GM19455 (cell line): ENCODE measurements at regions not wholly inside any gene's neighbourhood (a gene's known extent, or its start where the extent isn't known, plus 50 kb on each side); places are given as distances from the start of the nearest gene placed in this dataset.
"Not testable (repeated sequence)": the region's sequence is repeated elsewhere in the genome, so short reads cannot be mapped to it uniquely, and the experiment has no call there.

Source experiments
- ATAC-seq: cut with Tn5 transposase; IDR thresholded peaks from one replicate; pipeline ENCODE4 v1.9.1; 2021; ENCODE audit not compliant: unreplicated experiment

DNA sequence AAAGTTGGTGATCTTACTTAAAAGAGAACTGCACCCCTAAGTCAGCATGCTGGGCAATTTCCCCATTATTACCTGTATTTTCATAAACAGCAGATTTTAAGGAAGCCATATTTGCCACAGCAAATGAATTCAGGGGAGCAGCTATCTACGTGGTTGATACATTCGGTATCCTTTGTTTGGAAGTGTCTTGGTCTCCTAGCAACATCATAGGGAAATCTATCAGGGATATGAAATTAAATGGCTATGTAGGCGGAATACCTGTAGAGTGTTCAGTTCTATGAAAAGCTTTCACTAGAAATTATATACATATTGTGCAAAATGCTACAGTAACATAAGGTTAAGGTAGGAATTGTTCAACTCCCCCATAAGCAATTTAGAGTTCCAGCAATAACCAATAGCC lies 157.2 kb upstream of the EMCN start:
- ATAC-seq: no peak

DNA sequence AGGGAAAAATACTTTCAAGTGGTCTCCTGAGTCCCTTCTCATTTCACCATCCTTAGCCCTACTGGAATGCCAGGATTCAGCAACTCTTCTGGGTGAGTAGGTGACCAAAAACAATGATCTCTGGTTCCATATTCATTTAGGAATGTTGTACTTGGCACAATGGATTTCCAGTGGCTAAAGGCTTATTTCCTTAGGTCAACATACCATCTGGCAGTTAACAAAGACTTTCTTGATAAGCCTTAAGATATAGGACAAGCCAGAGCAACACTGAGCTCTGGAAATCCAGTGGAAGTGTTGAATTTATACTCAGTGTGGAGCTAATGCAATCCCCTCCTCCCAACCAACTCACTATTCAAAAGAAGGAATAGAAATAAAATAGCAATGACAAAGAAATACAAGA lies 139.4 kb upstream of the EMCN start:
- no peak for ATAC-seq

DNA sequence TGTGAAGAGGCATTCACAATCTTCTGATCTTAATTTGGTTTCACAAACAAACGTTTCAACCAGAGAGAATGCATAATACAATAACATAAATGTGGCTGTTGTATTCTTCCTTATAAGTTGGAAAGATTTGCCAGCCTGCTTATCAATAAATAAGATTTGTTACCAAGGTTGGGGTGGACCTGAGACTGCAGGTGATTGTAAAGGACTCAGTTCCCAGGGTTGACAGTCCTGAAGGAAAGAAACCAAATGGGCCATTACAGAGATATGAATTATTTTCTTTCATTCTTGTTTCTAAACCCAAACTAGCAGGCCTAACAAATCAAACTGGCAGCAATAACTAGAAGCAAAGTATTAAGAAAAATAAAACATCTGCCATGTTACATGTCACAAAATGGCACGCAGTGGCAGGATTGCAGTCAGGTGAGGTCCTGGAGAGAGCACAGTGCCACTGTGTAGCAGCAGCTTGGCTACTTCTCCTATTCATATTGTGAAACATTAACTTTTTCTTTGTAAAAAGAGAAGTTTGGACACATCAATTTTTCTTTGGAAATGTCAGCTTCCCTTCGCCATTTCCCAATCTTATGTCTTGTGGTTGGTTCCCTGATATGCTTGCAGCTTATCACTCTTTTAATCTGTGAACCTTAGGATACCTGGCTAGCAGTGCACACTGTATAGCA lies 133.8 kb upstream of the EMCN start:
- no peak for ATAC-seq

DNA sequence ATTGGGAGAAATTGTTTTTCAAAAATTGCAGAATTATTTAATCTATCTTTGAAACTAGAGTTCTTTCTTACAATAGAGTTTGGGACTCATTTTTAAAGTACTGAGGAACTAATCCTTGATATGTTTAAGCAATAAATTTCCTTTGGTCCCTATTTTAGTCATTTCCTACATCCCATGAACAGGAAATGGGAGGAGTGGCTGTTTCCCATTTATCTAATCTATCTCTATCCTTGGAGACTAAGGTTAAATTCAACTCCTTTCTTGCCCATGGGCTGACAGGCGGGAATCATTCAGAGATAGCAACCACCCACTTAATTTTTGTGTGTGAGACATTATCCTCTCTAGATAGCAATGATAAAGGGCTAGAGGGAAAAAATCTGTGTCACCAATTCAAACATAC lies 131.6 kb upstream of the EMCN start:
- no peak for ATAC-seq

DNA sequence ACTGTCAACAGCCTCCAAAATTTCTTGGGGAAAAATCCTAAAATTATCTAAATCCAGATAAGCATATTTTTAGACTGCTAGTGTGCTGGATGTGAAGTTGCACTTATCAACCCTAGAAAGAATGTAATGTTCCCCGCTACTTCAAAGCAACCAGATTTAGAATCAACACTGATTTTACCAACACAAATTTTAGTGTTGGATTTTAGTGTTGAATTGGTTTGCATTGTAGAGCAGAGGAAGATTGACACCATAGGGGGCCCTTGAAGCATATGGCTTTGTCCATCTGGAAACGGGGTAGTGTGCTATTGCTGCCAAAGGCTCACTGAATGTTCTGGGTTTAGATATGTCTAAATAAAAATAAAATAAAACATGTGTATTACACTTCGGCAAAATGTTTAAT lies 126.3 kb upstream of the EMCN start:
- no peak for ATAC-seq

DNA sequence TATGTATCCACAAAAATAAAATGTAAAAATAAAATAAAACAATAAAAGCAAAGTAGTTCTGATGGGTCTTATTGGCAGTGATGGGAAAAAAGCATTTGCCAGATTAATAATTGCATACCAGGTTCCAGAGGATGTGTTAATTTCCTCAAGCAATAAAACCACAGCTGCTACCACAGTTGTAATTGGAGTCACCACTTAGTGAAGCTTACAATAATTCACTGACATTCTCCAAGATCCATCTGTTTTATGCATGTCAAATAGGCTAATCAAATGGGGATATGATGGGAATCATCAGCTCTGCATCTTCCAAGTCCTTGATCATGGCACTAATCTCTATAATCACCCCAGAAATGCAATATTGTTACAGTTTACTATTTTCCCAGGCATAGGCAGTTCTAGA lies 123.5 kb upstream of the EMCN start:
- ATAC-seq: no peak

DNA sequence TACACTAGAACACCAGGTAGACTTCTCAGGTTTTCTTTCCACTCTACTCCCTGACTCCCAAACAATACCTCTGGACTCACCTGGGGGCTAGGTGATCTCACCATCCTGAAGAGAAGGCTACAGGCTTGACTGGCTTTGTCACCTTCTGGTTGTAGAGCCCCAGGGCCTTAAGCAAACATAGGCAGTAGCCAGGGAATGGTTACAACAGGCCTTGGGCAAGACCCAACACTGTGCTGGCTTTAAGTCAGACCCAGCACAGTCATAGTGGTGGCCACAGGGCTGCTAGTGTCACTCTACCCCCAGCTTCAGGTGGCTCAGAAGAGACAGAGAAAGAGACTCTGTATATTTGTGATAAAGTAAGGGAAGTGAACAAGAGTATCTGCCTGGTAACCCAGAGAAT lies 118.1 kb upstream of the EMCN start:
- no peak for ATAC-seq

DNA sequence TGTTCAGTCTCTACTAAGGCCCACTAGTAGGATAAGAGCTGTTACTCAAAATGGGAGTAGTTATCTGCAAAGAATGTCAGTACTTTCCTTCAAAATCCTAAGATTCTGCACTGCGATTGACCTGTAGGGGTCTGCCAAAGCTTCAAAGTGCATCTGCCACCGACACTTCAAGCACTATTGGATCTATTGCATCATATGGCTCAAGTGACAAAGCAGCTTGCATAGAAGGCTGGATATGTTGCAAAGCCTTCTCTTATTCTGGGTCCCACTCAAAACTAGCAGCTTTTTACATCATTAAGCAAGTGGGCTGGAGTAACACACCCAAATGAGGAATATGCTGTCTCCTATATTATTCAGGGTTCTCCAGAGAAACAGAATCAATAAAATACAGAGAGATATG lies 115.4 kb upstream of the EMCN start:
- no peak for ATAC-seq

DNA sequence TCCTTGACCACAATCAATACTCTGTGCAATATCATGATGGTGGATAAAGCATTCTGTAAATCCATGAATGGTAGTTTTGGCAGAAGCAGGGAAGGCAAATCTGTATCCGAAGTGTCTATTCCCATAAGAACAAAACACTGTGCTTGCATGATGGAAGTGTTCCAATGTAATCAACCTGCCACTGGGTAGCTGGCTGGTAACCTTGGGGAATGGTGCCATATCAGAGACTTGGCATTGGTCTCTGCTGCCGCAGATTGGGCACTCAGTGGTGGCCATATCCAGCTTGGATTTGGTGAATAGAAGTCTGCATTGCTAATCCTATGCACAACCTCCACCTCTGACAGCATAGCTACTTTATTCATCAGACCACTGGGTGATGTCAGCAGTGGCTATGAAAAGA lies 114.3 kb upstream of the EMCN start:
- no peak for ATAC-seq

DNA sequence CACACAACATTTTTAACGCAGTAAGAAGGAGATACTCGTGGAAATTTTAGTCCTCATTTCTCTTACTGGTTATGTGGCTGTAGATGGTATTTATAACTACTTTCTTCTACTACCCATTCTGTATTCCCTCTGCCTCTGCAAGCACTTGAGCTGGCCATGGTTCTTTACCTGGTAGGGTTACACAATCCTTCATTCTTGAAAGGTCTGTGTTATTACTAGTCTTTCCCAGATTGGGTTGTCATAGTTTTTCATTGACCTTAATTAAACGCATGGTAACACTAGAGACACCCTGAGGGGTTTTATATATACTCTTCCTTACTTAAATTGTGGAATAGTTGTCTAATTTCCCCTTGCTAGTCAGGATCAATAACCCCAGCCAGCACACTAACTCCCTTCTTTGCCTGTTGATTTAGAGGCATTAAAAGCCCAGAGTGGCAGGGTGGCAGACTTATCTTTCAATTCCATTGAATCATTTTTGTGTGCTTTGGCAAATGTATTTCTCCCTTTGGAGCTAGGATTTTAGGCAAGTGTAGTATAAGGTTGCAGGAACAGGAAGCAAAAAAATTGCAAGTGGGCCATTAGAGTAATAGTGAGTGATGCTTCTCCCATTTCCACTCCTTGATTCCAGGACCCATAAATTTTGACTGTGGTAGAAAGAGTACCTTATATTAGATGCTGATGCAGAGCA lies 113.6 kb upstream of the EMCN start:
- no peak for ATAC-seq

DNA sequence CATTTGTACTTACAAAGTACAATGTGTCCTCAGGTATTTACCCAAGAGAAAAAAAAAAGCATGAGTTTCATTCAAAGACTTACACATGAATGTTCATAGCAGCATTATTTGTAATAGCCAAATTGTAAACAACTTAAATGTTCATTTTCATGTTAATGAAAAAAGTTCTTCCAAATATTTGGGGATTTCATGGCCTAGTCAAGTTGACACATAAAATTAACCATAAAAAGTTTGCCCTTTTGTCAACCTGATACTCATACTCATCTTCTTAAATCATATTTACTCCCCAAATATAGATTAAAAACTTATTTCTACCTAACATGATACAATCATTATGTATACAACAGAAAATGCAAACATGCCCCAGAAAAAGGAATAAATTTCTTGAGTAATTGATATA lies 112.5 kb upstream of the EMCN start:
- ATAC-seq: no peak

DNA sequence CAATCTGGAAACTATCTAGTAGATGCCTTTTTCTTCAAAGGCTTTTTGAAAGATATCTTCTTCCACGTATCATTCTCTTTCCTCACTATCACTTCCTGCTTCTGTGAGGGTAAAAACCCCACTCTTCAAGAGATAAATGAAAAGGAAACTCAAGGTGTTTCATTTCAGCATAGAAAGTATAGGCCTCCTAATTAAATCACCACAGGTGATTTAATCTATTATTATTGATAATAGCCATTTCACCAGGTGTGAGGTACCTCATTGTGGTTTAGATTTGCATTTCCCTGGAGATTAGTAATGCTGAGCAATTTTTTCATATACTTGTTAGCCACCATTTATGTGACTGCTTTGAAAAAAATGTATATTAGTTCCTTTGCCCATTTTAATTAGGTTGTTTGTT lies 92.0 kb upstream of the EMCN start:
- ATAC-seq: no peak

DNA sequence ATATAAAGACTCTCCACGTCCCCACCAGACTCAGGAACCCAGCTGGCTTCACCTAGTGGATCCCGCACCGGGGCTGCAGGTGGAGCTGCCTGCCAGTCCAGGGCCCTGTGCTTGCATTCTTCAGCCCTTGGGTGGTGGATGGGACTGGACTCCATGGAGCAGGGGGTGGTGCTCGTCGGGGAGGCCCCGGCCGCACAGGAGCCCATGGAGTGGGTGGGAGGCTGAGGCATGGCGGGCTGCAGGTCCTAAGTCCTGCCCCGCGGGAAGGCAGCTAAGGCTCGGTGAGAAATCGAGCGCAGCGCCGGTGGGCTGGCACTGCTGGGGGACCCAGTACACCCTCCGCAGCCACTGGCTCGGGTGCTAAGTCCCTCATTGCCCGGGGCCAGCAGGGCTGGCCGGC lies 90.8 kb upstream of the EMCN start:
- not testable (repeated sequence) for ATAC-seq

DNA sequence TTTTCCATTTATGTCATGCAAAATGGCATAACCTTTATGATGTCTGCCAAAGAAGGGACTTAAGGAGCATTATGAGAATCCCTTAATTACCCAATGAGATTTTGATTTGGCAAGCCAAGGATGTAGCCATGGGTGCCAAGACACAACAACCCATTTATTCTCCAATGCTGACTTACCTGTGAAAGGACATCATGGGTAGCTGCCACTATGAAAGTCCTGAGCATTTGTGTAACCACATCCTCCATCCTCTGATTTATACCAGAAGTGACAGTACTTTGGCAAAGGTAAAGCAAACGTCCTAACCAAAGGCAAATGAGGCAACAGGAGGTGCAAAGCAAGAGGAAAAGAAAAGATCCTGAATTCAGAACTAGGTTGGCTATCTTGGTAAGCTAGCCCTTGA lies 87.3 kb upstream of the EMCN start:
- no peak for ATAC-seq

DNA sequence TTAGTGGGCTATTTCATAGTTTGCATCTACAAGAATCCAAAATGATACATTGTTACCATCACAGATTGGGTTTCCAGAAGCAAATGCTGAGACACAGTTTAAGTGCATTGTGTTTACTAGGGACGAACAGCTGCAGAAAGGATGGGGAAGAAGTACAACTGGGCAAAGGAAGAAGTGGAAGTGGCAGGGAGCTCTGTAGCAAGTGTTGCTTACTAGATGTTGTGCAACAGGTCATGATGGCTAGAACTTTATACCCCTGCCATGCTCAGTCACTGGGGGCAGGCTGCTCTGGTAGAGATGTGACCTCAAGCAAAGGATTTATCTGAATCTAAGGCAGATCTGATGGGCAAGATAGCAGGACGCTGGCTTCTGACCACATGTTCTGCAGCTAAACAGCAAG lies 76.1 kb upstream of the EMCN start:
- ATAC-seq: no peak

DNA sequence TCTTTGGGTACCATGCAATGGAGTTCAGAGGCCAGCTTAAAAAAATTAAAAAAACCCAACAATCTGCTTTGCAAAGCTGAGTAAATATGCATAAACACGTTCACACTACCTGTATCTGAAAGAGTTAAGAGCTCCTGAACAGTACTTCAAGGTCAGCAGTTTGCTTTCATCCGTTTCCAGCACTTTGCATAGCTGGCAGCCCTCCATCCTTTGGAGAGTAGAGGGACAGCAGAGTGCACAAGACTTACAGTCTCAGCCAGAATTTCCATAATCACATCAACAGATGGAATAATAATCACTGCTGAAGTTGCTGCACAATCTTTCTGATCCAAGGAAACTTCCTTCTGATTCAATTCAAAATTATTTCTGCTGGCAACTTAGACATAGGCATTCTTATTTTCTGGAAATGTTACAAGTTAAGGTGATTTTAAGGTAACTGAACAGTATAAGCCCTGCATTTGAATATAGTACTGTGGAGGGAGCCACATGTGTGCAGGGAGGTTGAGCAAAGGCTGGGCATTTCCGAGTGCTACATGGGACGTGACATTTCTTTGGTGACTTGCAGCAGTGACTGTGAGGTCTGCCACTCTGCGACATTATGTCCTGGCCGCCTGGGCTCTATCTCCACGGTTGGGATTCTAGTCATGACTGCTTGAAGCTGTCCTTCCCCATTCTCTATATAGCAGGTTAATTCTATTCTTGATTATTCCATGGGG lies 73.5 kb upstream of the EMCN start:
- no peak for ATAC-seq

DNA sequence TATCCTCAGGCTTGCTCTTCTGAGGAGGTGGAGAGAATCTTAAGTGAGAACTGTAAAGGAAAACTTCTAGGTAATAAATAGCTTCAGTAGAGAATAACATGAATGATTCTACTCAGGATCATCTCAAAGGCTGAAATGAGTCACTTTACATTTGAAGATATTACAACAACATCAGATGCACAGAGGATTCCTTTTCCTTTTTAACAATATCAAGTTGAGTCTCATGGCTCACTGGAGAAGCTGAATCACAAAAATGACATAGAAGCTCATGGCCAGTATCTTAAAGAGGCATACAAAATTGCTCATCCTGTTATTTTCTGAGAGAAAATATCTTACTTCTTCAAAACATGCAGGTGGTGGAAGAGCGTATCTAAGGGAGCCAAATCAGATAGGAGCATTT lies 72.5 kb upstream of the EMCN start:
- ATAC-seq: no peak

DNA sequence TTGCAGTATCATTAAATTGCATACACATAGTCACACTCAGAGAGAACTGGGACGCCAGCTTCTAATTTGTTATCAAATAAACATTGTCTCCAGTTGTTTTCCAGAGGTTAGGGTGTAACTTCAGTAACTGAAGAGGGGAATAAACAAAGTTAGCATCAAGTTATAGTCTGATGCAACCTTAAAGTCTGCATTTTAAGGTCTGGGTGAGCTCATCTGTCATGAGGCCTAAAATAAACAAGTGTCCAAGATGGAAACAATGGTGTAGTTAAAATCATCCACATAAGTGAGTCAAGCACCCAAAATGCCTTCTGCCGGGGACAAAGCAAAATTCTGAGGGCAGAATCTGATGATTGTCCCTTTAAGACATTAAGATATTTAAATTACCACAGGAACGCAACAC lies 70.3 kb upstream of the EMCN start:
- ATAC-seq: no peak

DNA sequence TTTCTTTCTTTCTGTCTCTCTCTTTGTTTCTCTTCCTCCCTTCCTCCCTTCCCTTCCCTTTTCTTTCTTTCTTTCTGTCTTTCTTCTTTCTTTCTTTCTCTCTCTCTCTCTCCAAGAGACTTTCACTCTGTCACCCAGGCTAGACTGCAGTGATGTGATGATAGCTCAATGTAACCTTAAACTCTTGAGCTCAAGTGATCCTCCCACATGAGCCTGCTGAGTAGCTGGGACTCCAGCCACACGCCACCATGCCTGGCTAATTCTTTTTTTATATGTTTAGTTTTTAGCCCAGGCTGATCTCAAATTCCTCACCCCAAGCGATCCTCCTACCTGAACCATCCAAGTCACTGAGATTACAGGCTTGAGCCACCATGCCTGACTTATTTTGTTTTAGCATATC lies 64.3 kb upstream of the EMCN start:
- no peak for ATAC-seq

DNA sequence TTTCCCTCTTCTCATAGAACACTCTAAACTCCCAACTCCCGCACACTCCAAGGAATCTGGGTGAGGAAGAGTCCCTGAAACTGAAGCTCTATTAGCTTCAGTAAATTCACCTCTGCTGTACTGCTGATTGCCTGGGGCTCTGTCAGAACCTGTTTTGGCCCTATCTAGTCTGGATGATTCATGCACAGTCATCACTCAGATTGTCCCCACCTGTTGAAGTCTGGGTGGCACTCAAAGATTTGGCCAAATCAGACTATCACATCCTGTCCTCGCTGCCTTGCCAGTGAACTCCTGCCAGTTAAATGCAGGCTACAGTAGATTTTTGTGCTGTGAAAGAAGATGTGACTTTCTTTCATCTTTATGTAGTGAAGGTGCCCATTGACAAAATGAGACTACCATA lies 63.5 kb upstream of the EMCN start:
- ATAC-seq: no peak

DNA sequence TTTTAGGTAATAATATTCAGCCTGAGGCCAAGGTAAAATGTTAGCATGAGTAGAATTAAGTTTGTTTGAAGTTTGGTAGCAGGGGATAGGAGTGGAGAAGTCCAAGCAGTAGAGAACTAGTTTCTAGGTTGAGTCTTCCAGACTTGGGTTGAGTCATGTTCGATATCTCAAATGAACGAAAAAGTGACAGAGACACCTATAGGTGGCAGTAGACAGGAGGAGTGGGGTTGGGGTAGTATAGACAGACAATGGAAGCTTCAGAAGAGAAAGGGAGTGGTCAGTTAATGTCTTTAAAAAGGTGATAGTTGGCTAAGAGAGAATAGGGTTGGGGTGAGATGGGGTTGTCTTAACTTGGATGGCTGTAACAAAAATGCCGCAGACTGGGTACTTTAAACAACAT lies 58.7 kb upstream of the EMCN start:
- ATAC-seq: no peak

DNA sequence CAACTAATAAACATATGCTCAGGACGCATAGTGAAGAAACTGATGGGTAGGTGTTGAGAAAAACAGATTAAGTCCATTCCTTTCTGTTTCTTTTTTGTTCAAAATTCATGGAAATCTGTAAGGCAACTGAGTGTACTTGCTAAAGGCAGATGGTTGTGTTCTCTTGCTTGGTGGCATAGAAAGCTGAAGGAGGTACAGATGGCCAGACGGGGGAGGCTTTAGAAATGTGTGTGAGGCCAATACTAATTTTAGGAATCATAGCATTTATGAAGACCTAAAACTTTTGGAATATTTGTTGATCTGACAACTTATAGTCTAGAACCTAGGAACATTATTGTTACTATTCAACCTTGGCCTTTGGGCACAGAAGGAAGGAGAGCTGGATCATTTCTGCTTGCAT lies 56.8 kb upstream of the EMCN start:
- ATAC-seq: no peak

DNA sequence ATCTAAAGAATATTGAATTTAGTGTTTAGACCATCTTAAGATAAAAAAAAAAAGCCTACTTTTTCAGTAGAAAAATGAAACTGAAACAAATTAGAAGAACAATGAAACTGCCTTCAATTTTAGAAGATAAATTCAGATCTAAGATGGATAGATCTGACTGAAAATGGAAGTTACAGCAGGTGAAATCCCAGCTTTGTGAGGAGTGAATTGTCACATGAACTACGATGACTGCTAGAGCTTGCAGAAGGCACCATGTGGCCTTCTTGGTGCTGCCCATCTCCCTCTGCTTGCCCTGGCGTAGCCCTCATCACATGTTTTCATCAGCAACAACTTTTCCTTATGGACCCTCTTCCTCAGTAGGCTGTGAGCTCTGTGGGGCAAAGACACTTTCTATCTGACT lies 51.4 kb upstream of the EMCN start:
- no peak for ATAC-seq
